HEK293 (cell line): ENCODE measurements at regions not wholly inside any gene's neighbourhood (a gene's known extent, or its start where the extent isn't known, plus 50 kb on each side); places are given as distances from the start of the nearest gene placed in this dataset.

Experiments
- FEZF1 ChIP-seq: fragments of 450-650 bp; formaldehyde crosslinking; IDR thresholded peaks from 2 replicates; pipeline ENCODE4 v1.5.1; 2016; ENCODE audit warnings: missing biosample characterization, missing genetic modification characterization
- SP3 ChIP-seq: fragments of 450-650 bp; formaldehyde crosslinking; IDR thresholded peaks from 2 replicates; pipeline ENCODE4 v1.5.1; 2016; ENCODE audit warnings: missing biosample characterization, missing genetic modification characterization
- ZNF155 ChIP-seq: fragments of 450-650 bp; formaldehyde crosslinking; IDR thresholded peaks from 2 replicates; pipeline ENCODE4 v1.5.1; 2016; ENCODE audit warnings: missing biosample characterization, missing genetic modification characterization
- ZNF239 ChIP-seq: fragments of 450-650 bp; formaldehyde crosslinking; IDR thresholded peaks from 2 replicates; pipeline ENCODE4 v1.5.1; 2016; ENCODE audit warnings: missing biosample characterization, missing genetic modification characterization

DNA sequence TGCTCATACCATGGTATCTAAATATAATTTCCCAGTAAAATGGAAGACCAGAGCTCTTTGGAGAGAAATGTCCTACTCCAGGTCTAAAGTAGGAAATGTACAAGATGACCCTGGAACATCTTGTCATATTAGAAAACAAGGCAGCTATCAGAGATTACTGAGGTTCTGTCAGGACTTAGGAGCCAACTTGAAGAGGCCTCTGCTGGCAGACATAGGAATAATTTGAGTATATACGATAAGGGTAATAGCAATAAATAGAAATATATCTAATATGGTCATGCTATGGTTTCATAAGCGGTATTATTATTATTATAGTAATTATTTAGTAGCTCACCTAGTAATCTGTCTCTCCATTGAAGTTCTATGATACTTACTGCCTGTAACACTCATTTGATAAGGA, 224.2 kb downstream of the SOX2 start:
- TF ChIP-seq FEZF1 (tag by site-specific recombination) (no peak), ZNF239 (tag by site-specific recombination) (no peak), SP3 (tag by site-specific recombination) (no peak), ZNF155 (tag by site-specific recombination) (no peak)
